Mesendoderm (in vitro differentiated cells): ENCODE measurements at regions not wholly inside any gene's neighbourhood (a gene's known extent, or its start where the extent isn't known, plus 50 kb on each side); places are given as distances from the start of the nearest gene placed in this dataset.

ENCODE experiments used
- DNase-seq: peaks from one replicate; pipeline ENCODE4 v3.0.0; 2013
- H2AK5ac ChIP-seq: 2 replicates; pipeline ENCODE4 v1.6.1; 2013; ENCODE audit warnings: low read length, inconsistent platforms
- H2BK120ac ChIP-seq: 2 replicates; pipeline ENCODE4 v1.6.1; 2013; ENCODE audit warnings: low read depth, mild to moderate bottlenecking, low read length, moderate library complexity, mixed read lengths
- H2BK15ac ChIP-seq: replicated peaks from 2 replicates; pipeline ENCODE4 v1.6.1; 2013; ENCODE audit warnings: low read depth, mild to moderate bottlenecking, moderate library complexity
- H2BK5ac ChIP-seq: 2 replicates; pipeline ENCODE4 v1.6.1; 2013; ENCODE audit warnings: low read length, inconsistent platforms
- H3K18ac ChIP-seq: 2 replicates; pipeline ENCODE4 v1.6.1; 2013; ENCODE audit warnings: mild to moderate bottlenecking, low read length, mixed read lengths
- H3K23ac ChIP-seq: one replicate; pipeline ENCODE4 v1.6.1; 2013; ENCODE audit warnings: low read length
- H3K27ac ChIP-seq: 2 replicates; pipeline ENCODE4 v1.5.1; 2013; ENCODE audit warnings: low read depth, mild to moderate bottlenecking, inconsistent platforms, low read length, moderate library complexity
- H3K27me3 ChIP-seq: 2 replicates; pipeline ENCODE4 v1.6.1; 2013; ENCODE audit warnings: low read length, control low read depth, mild to moderate bottlenecking, inconsistent platforms; ENCODE audit not compliant: insufficient read depth, poor library complexity
- H3K36me3 ChIP-seq: 2 replicates; pipeline ENCODE4 v1.6.1; 2013; ENCODE audit warnings: low read length, inconsistent platforms; ENCODE audit not compliant: control insufficient read depth, insufficient read depth
- H3K4ac ChIP-seq: one replicate; pipeline ENCODE4 v1.6.1; 2013; ENCODE audit warnings: low read depth, mild to moderate bottlenecking, low read length, moderate library complexity
- H3K4me1 ChIP-seq: 2 replicates; pipeline ENCODE4 v1.6.1; 2013; ENCODE audit warnings: low read depth, low read length, inconsistent platforms; ENCODE audit not compliant: control insufficient read depth
- H3K4me2 ChIP-seq: 2 replicates; pipeline ENCODE4 v1.6.1; 2013; ENCODE audit warnings: low read length
- H3K4me3 ChIP-seq: 2 replicates; pipeline ENCODE4 v1.5.1; 2013; ENCODE audit warnings: mild to moderate bottlenecking, low read length
- H3K56ac ChIP-seq: one replicate; pipeline ENCODE4 v1.6.1; 2013; ENCODE audit warnings: low read length
- H3K79me1 ChIP-seq: 2 replicates; pipeline ENCODE4 v1.6.1; 2013; ENCODE audit warnings: low read length, inconsistent platforms
- H3K79me2 ChIP-seq: 2 replicates; pipeline ENCODE4 v1.6.1; 2013; ENCODE audit warnings: mild to moderate bottlenecking, low read length; ENCODE audit not compliant: control insufficient read depth, insufficient read depth
- H3K9ac ChIP-seq: 2 replicates; pipeline ENCODE4 v1.6.1; 2013; ENCODE audit warnings: low read length, inconsistent platforms
- H4K5ac ChIP-seq: one replicate; pipeline ENCODE4 v1.6.1; 2013; ENCODE audit warnings: low read length
- H4K8ac ChIP-seq: one replicate; pipeline ENCODE4 v1.6.1; 2013; ENCODE audit warnings: low read depth, mild to moderate bottlenecking, control low read depth, low read length, moderate library complexity
- WGBS: extraction: QIAGEN DNeasy Blood & Tissue Kit; methylation state at CpG from one replicate; pipeline ENCODE4 v1.1.7; 2013; ENCODE audit warnings: low lambda C conversion rate, missing lambda C conversion rate; ENCODE audit not compliant: insufficient coverage; ENCODE audit errors: extremely low coverage; 5-methylcytosine and 5-hydroxymethylcytosine counted together

DNA sequence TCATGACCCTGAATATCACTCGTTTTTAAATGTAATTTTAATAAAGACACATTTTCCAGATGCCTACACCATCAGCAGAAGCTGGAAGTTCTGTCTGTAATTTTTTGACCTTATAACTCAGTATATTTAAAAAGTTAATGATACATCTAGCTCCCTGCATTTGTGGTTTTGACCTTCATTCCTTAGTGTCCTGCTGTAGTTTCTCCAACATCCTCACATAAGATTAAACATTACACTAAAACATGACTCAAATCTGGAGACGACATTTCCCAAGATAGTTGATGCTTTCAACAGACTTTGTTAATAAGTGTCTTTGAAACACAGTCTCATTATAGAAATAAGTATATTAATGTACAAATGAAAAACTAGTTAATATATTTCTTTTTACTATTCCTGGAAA lies 363.1 kb downstream of the POM121L12 start:
- H3K27me3 ChIP-seq = no peaks in the 10 kb centered on the region
- H3K79me2 ChIP-seq = no peaks in the 10 kb centered on the region
- DNase-seq = no peak
- no peak overlapping the region for H3K18ac ChIP-seq
- no CpG with 5 or more reads among the region's 2 CpGs for WGBS
- no peak overlapping the region for H3K23ac ChIP-seq
- no peak overlapping the region for H3K4ac ChIP-seq
- no peak overlapping the region for H2BK15ac ChIP-seq
- H3K27ac ChIP-seq = no peak overlapping the region
- no peak overlapping the region for H3K4me2 ChIP-seq
- H3K4me3 ChIP-seq = no peak overlapping the region
- H4K8ac ChIP-seq = no peak overlapping the region
- H2BK120ac ChIP-seq = no peak overlapping the region
- no peaks in the 10 kb centered on the region for H3K4me1 ChIP-seq
- no peak overlapping the region for H4K5ac ChIP-seq
- H3K56ac ChIP-seq = no peak overlapping the region
- no peaks in the 10 kb centered on the region for H3K36me3 ChIP-seq
- H2AK5ac ChIP-seq = no peak overlapping the region
- H3K9ac ChIP-seq = no peak overlapping the region
- no peak overlapping the region for H2BK5ac ChIP-seq
- no peaks in the 10 kb centered on the region for H3K79me1 ChIP-seq

GRCh38 chr7:53413021-53413420 lies 377.6 kb downstream of the POM121L12 start:
- no peaks in the 10 kb centered on the region for H3K79me2 ChIP-seq
- H3K4me1 ChIP-seq = no peaks in the 10 kb centered on the region
- no peak overlapping the region for H3K18ac ChIP-seq
- no peak overlapping the region for H3K56ac ChIP-seq
- no peak overlapping the region for H3K23ac ChIP-seq
- no peaks in the 10 kb centered on the region for H3K36me3 ChIP-seq
- H3K27me3 ChIP-seq = no peaks in the 10 kb centered on the region
- H4K5ac ChIP-seq = no peak overlapping the region
- H3K4me2 ChIP-seq = no peak overlapping the region
- DNase-seq = no peak
- no peak overlapping the region for H4K8ac ChIP-seq
- H2AK5ac ChIP-seq = no peak overlapping the region
- H2BK5ac ChIP-seq = no peak overlapping the region
- no peak overlapping the region for H2BK120ac ChIP-seq
- no peak overlapping the region for H3K9ac ChIP-seq
- no peak overlapping the region for H3K4ac ChIP-seq
- H3K79me1 ChIP-seq = no peaks in the 10 kb centered on the region
- WGBS = no CpG with 5 or more reads among the region's 2 CpGs
- H3K4me3 ChIP-seq = no peak overlapping the region
- H3K27ac ChIP-seq = no peak overlapping the region
- no peak overlapping the region for H2BK15ac ChIP-seq

DNA sequence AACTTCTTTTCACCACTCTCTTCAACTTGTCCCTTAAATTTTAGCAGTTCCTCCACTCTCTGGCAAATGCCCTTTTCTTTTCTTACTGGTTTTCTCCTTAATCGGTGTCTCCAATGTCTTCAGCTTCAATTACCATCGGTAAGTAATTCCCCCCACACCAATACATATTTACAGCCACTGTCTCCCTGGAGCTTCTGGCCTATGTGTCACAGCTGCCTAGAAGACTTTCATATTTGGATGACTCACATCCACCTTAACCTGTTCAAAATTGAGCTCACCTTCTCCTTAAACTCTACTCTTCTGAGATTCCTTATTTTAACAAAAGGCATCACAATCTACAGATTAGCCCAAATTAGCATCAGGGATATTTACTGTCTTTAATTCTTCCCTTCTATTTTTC lies 380.4 kb downstream of the POM121L12 start:
- no peak overlapping the region for H3K56ac ChIP-seq
- no peak overlapping the region for H2BK120ac ChIP-seq
- no peak overlapping the region for H3K4ac ChIP-seq
- H4K5ac ChIP-seq = no peak overlapping the region
- no peak overlapping the region for H2AK5ac ChIP-seq
- H3K36me3 ChIP-seq = no peaks in the 10 kb centered on the region
- no peak overlapping the region for H4K8ac ChIP-seq
- H3K4me3 ChIP-seq = no peak overlapping the region
- H3K27me3 ChIP-seq = no peaks in the 10 kb centered on the region
- no peaks in the 10 kb centered on the region for H3K79me1 ChIP-seq
- H2BK5ac ChIP-seq = no peak overlapping the region
- H3K4me1 ChIP-seq = no peaks in the 10 kb centered on the region
- no peak overlapping the region for H3K4me2 ChIP-seq
- no peak overlapping the region for H3K18ac ChIP-seq
- H3K23ac ChIP-seq = no peak overlapping the region
- no peak for DNase-seq
- H2BK15ac ChIP-seq = no peak overlapping the region
- H3K27ac ChIP-seq = no peak overlapping the region
- no CpG with 5 or more reads among the region's 2 CpGs for WGBS
- no peak overlapping the region for H3K9ac ChIP-seq
- no peaks in the 10 kb centered on the region for H3K79me2 ChIP-seq

DNA sequence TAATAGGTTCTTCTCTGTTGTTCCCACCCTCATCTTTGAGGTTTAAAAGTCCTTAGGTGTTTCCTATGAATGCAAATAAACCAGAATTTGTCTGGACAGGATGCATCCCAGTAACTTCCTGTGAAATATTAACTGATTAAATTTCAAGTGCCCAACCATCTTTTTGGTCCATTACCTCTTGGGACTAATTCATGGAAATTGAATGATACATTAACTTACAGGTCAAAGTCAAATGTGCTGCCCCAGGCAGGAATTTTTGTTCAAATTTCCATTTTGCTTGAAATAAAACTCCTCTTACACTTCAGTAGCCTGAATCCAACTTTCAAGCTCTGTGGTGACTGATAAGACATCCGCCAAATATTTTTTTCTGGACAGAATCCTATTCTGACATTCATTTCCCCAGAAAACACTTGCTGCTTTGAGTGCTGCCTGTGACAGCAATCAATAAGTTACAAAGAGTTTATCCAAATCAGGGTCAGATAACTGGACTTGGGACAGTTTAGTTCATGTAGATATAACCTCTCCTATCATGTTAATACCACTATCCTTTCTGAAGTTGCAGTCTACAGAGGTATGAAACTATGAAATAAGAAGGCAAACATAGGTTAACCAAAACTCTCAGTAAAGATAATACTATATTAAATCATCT lies 383.5 kb downstream of the POM121L12 start:
- no peak overlapping the region for H2BK5ac ChIP-seq
- no peaks in the 10 kb centered on the region for H3K27me3 ChIP-seq
- no peak overlapping the region for H2BK15ac ChIP-seq
- no peak overlapping the region for H3K23ac ChIP-seq
- no peak overlapping the region for H3K4ac ChIP-seq
- H3K36me3 ChIP-seq = no peaks in the 10 kb centered on the region
- no peak overlapping the region for H4K8ac ChIP-seq
- H3K4me3 ChIP-seq = no peak overlapping the region
- no peaks in the 10 kb centered on the region for H3K4me1 ChIP-seq
- no peak overlapping the region for H3K56ac ChIP-seq
- H3K4me2 ChIP-seq = no peak overlapping the region
- no peak overlapping the region for H4K5ac ChIP-seq
- H3K18ac ChIP-seq = no peak overlapping the region
- H2BK120ac ChIP-seq = no peak overlapping the region
- H3K79me2 ChIP-seq = no peaks in the 10 kb centered on the region
- no peak for DNase-seq
- H3K9ac ChIP-seq = no peak overlapping the region
- H3K79me1 ChIP-seq = no peaks in the 10 kb centered on the region
- no peak overlapping the region for H2AK5ac ChIP-seq
- no peak overlapping the region for H3K27ac ChIP-seq
- WGBS = no CpG with 5 or more reads among the region's 1 CpG

GRCh38 chr7:53420550-53420949 lies 385.1 kb downstream of the POM121L12 start:
- Histone ChIP-seq H2BK15ac (no peak overlapping the region), H3K36me3 (no peaks in the 10 kb centered on the region), H3K4me3 (no peak overlapping the region), H3K4me1 (no peaks in the 10 kb centered on the region), H4K8ac (no peak overlapping the region), H3K9ac (no peak overlapping the region), H2AK5ac (no peak overlapping the region), H3K79me1 (no peaks in the 10 kb centered on the region), H2BK5ac (no peak overlapping the region), H3K79me2 (no peaks in the 10 kb centered on the region), H3K56ac (no peak overlapping the region), H4K5ac (no peak overlapping the region), H3K27ac (no peak overlapping the region), H3K27me3 (no peaks in the 10 kb centered on the region), H3K23ac (no peak overlapping the region), H3K4me2 (no peak overlapping the region), H2BK120ac (no peak overlapping the region), H3K18ac (no peak overlapping the region), H3K4ac (no peak overlapping the region)
- no peak for DNase-seq
- WGBS = no CpG with 5 or more reads among the region's 1 CpG

- no peak overlapping the region for H2BK15ac ChIP-seq
- no peaks in the 10 kb centered on the region for H3K36me3 ChIP-seq
- no peak overlapping the region for H4K8ac ChIP-seq
- no peaks in the 10 kb centered on the region for H3K27me3 ChIP-seq
- no peak overlapping the region for H3K27ac ChIP-seq
- no peak overlapping the region for H2AK5ac ChIP-seq
- H3K4ac ChIP-seq = no peak overlapping the region
- H3K4me1 ChIP-seq = no peaks in the 10 kb centered on the region
- no CpG with 5 or more reads among the region's 5 CpGs for WGBS
- H3K4me2 ChIP-seq = no peak overlapping the region
- H3K9ac ChIP-seq = no peak overlapping the region
- H3K18ac ChIP-seq = no peak overlapping the region
- no peak overlapping the region for H2BK5ac ChIP-seq
- no peak overlapping the region for H4K5ac ChIP-seq
- no peaks in the 10 kb centered on the region for H3K79me1 ChIP-seq
- no peak overlapping the region for H2BK120ac ChIP-seq
- no peak overlapping the region for H3K56ac ChIP-seq
- no peak overlapping the region for H3K4me3 ChIP-seq
- H3K23ac ChIP-seq = no peak overlapping the region
- no peak for DNase-seq
- no peaks in the 10 kb centered on the region for H3K79me2 ChIP-seq
Observed at GRCh38 chr7:53422291-53422690, 386.9 kb downstream of the POM121L12 start.
